ENCODE measurements at regions not wholly inside any gene's neighbourhood (a gene's known extent, or its start where the extent isn't known, plus 50 kb on each side); places are given as distances from the start of the nearest gene placed in this dataset.

DNA sequence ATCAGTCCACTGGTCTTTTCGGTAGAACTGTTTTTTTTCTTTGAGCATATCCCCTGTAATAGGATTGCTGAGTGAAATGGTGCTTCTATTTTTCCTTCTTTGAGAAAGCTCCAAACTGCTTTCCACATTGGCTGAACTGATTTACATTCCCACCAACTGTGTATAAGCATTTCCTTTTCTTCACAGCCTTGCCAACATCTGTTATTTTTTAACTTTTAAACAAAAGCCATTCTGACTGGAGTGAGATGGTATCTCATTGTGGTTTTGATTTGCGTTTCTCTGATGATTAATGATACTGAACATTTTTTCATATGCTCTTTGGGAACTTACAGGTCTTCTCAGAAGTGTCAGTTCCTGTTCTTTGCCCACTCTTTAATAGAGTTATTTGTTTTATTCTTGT, 764.7 kb downstream of the MTRR start:
- H2AFZ ChIP-seq (ENCODE audit: low read depth), result no peak overlapping the region

DNA sequence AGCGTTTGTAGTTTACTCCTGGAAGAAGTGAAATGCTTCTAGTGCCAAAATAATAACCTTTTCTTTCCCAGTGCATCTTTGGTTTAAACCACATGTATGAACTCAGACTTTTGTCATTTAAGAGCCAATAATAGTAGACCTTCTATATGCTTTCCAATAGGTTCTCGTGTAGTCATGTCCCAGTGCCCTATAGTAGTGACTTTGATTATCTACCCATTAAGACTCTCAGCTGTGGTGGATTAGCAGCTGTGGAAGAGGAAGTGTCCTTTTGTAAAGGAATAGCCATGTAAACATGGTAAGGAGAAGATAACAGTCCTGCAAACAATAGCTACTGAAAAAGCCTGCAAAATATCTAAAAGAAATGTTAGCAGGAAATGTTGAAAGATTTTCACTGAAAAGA, 765.3 kb downstream of the MTRR start:
- no peaks in the 10 kb centered on the region for H3K27me3 ChIP-seq (ENCODE audit: insufficient read depth, low read depth)
- H3K4me2 ChIP-seq, result no peak overlapping the region
- H2AFZ ChIP-seq (ENCODE audit: low read depth), result no peak overlapping the region
- H4K20me1 ChIP-seq (ENCODE audit: insufficient read depth), result no peaks in the 10 kb centered on the region
- H3K4me3 ChIP-seq (IDR thresholded peaks at IDR 0.05; ENCODE audit: insufficient read depth, low read depth, low read length), result no peak overlapping the region
- H3K4me1 ChIP-seq (ENCODE audit: low read depth, poor library complexity, severe bottlenecking), result no peaks in the 10 kb centered on the region
- no peaks in the 10 kb centered on the region for H3K36me3 ChIP-seq (ENCODE audit: insufficient read depth)
- TF ChIP-seq, protein P1, sequence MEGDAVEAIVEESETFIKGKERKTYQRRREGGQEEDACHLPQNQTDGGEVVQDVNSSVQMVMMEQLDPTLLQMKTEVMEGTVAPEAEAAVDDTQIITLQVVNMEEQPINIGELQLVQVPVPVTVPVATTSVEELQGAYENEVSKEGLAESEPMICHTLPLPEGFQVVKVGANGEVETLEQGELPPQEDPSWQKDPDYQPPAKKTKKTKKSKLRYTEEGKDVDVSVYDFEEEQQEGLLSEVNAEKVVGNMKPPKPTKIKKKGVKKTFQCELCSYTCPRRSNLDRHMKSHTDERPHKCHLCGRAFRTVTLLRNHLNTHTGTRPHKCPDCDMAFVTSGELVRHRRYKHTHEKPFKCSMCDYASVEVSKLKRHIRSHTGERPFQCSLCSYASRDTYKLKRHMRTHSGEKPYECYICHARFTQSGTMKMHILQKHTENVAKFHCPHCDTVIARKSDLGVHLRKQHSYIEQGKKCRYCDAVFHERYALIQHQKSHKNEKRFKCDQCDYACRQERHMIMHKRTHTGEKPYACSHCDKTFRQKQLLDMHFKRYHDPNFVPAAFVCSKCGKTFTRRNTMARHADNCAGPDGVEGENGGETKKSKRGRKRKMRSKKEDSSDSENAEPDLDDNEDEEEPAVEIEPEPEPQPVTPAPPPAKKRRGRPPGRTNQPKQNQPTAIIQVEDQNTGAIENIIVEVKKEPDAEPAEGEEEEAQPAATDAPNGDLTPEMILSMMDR (conservative IDR thresholded peaks at IDR 0.05; ENCODE audit: low read depth, low read length), result no peak
- no peak overlapping the region for H3K9ac ChIP-seq
- H3K79me2 ChIP-seq (ENCODE audit: insufficient read depth, low read depth), result no peaks in the 10 kb centered on the region
- H3K27ac ChIP-seq, result no peak overlapping the region

More for the DNA sequence above, 764.7 kb downstream of the MTRR start:
- Histone ChIP-seq H3K9ac (no peak overlapping the region), H3K27me3 (ENCODE audit: insufficient read depth, low read depth) (no peaks in the 10 kb centered on the region), H3K27ac (no peak overlapping the region), H4K20me1 (ENCODE audit: insufficient read depth) (no peaks in the 10 kb centered on the region), H3K36me3 (ENCODE audit: insufficient read depth) (no peaks in the 10 kb centered on the region), H3K4me3 (IDR thresholded peaks at IDR 0.05; ENCODE audit: insufficient read depth, low read depth, low read length) (no peak overlapping the region), H3K79me2 (ENCODE audit: insufficient read depth, low read depth) (no peaks in the 10 kb centered on the region), H3K4me2 (no peak overlapping the region), H3K4me1 (ENCODE audit: low read depth, poor library complexity, severe bottlenecking) (no peaks in the 10 kb centered on the region)
- TF ChIP-seq, protein P1 (conservative IDR thresholded peaks at IDR 0.05; ENCODE audit: low read depth, low read length), result no peak

- TF ChIP-seq, protein P1 (conservative IDR thresholded peaks at IDR 0.05; ENCODE audit: low read depth, low read length), result no peak
- Histone ChIP-seq H3K4me3 (IDR thresholded peaks at IDR 0.05; ENCODE audit: insufficient read depth, low read depth, low read length) (no peak overlapping the region), H3K27ac (no peak overlapping the region), H4K20me1 (ENCODE audit: insufficient read depth) (no peaks in the 10 kb centered on the region), H3K36me3 (ENCODE audit: insufficient read depth) (no peaks in the 10 kb centered on the region), H3K4me1 (ENCODE audit: low read depth, poor library complexity, severe bottlenecking) (no peaks in the 10 kb centered on the region), H2AFZ (ENCODE audit: low read depth) (no peak overlapping the region), H3K9ac (no peak overlapping the region), H3K27me3 (ENCODE audit: insufficient read depth, low read depth) (no peaks in the 10 kb centered on the region), H3K4me2 (no peak overlapping the region), H3K79me2 (ENCODE audit: insufficient read depth, low read depth) (no peaks in the 10 kb centered on the region)
Observed at GRCh38 chr5:8641786-8642505, 773.0 kb downstream of the MTRR start.

GRCh38 chr5:8644377-8644776, 775.4 kb downstream of the MTRR start:
- TF ChIP-seq, protein P1 (conservative IDR thresholded peaks at IDR 0.05; ENCODE audit: low read depth, low read length), result no peak
- Histone ChIP-seq H3K79me2 (ENCODE audit: insufficient read depth, low read depth) (no peaks in the 10 kb centered on the region), H3K4me3 (IDR thresholded peaks at IDR 0.05; ENCODE audit: insufficient read depth, low read depth, low read length) (no peak overlapping the region), H3K4me2 (no peak overlapping the region), H3K9ac (no peak overlapping the region), H3K27me3 (ENCODE audit: insufficient read depth, low read depth) (no peaks in the 10 kb centered on the region), H3K27ac (no peak overlapping the region), H3K36me3 (ENCODE audit: insufficient read depth) (no peaks in the 10 kb centered on the region), H4K20me1 (ENCODE audit: insufficient read depth) (no peaks in the 10 kb centered on the region), H2AFZ (ENCODE audit: low read depth) (no peak overlapping the region), H3K4me1 (ENCODE audit: low read depth, poor library complexity, severe bottlenecking) (no peaks in the 10 kb centered on the region)

Data from KMS-11 (cell line).